ENCODE measurements at regions not wholly inside any gene's neighbourhood (a gene's known extent, or its start where the extent isn't known, plus 50 kb on each side); places are given as distances from the start of the nearest gene placed in this dataset.

DNA sequence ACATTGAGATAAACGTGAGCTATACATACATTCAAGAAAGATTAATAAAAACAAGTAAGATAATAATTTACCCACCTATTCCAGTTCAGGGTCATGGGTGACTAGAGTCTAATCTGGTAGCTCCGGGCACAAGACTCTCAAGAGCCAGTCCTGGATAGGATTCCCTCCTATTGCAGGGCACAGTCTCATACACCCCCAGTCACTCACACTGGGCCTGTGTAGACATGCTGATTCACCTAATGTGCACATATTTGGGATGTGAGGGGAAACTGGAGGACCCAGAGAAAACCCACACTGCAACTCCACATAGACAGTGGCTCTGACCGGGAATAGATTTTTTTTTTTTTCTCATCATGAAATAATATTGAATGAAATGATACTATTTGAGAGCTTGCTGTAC lies 81.5 kb upstream of the THUMPD2 start:
- DNase-seq (ENCODE audit: insufficient read length), result no peak
- no peak for TF ChIP-seq POLR2A (IDR thresholded peaks at IDR 0.05; ENCODE audit: low read depth, low read length)
- TF ChIP-seq TAF1 (IDR thresholded peaks at IDR 0.05; ENCODE audit: borderline replicate concordance, low read depth, low read length), result no peak
- TF ChIP-seq POLR2AphosphoS5 (IDR thresholded peaks at IDR 0.05; ENCODE audit: low read depth, low read length), result no peak
- no peak for FAIRE-seq

DNA sequence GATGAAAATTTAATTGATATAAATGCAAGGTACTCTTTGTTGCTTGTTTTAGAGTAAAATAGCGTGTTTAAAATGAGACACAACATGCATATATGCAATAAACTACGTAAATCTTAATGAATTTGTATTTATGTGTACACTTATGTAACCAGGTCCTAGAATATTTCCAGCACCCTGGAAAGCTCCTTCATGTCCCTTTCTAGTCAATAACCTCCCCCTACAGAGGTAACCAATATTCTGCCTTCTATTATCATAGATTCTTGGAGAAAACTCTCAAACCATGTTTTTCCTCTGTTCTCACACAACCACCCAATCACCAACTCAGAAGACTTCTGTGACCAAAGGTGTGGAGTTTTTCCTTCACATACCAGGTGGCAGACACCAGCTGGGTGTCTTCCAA lies 79.6 kb upstream of the THUMPD2 start:
- FAIRE-seq, result no peak
- DNase-seq (ENCODE audit: insufficient read length), result no peak
- TF ChIP-seq POLR2AphosphoS5 (IDR thresholded peaks at IDR 0.05; ENCODE audit: low read depth, low read length), result no peak
- TF ChIP-seq POLR2A (IDR thresholded peaks at IDR 0.05; ENCODE audit: low read depth, low read length), result no peak
- no peak for TF ChIP-seq TAF1 (IDR thresholded peaks at IDR 0.05; ENCODE audit: borderline replicate concordance, low read depth, low read length)

DNA sequence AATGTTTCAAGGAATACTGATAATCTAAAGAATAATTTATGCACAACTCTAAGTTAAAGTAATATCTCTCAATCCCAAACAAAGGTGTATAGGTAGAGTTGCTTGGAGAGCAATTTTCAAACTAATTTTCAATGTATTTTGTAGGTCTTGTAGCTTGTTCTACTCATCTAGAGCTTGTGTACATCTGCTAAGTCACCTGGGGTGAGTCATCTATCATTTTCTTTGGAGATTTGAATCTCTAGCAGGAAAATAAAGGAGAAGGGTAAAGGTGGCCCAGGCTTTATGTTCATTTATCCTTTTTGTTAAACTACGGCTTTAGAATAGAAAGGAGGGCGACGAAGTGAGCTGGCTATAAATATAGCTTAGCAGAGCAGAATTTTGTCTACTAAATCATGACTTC lies 76.8 kb upstream of the THUMPD2 start:
- FAIRE-seq (no peak), DNase-seq (ENCODE audit: insufficient read length) (no peak)
- TF ChIP-seq TAF1 (IDR thresholded peaks at IDR 0.05; ENCODE audit: borderline replicate concordance, low read depth, low read length) (no peak), POLR2AphosphoS5 (IDR thresholded peaks at IDR 0.05; ENCODE audit: low read depth, low read length) (no peak), POLR2A (IDR thresholded peaks at IDR 0.05; ENCODE audit: low read depth, low read length) (no peak)

DNA sequence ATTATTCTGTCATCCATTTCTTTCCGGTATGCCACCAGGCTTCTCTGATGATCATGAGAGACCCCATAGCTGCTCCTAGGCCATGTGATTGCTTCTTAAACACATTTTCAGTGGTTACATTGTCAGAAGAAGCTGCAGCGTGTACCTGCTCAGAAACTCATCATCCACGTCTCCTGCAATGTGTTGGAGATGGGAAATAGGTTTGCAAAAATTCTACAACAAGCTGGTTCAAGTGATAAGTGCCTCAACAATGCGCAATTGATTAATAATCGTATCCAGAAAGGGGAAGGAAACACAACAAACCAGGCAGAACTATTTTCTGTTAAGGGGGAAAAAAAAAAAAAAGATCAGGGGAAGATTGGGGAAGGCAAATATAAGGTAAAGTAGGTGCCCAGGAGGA lies 75.7 kb upstream of the THUMPD2 start:
- no peak for TF ChIP-seq TAF1 (IDR thresholded peaks at IDR 0.05; ENCODE audit: borderline replicate concordance, low read depth, low read length)
- TF ChIP-seq POLR2A (IDR thresholded peaks at IDR 0.05; ENCODE audit: low read depth, low read length), result no peak
- TF ChIP-seq POLR2AphosphoS5 (IDR thresholded peaks at IDR 0.05; ENCODE audit: low read depth, low read length), result no peak
- FAIRE-seq (no peak), DNase-seq (ENCODE audit: insufficient read length) (no peak)

DNA sequence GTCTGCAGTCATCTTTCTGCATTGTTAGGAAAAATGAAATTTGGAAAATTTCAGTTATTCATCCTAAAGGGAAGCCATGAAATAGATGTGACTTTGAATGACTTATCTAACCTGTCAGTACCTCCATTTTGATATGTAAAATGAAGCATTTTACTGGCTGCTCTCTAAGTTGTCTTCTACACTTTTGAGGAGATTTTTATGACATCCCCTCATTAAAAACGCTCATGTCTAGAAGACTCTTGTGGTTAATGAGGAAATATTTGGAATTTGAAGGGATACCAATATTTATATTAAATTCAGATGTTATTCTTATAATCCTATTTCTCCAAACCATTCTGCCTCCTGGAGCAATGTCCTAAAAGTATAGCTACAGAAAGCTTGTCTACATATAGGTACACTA lies 73.8 kb upstream of the THUMPD2 start:
- FAIRE-seq, result no peak
- TF ChIP-seq TAF1 (IDR thresholded peaks at IDR 0.05; ENCODE audit: borderline replicate concordance, low read depth, low read length) (no peak), POLR2AphosphoS5 (IDR thresholded peaks at IDR 0.05; ENCODE audit: low read depth, low read length) (no peak), POLR2A (IDR thresholded peaks at IDR 0.05; ENCODE audit: low read depth, low read length) (no peak)
- no peak for DNase-seq (ENCODE audit: insufficient read length)

DNA sequence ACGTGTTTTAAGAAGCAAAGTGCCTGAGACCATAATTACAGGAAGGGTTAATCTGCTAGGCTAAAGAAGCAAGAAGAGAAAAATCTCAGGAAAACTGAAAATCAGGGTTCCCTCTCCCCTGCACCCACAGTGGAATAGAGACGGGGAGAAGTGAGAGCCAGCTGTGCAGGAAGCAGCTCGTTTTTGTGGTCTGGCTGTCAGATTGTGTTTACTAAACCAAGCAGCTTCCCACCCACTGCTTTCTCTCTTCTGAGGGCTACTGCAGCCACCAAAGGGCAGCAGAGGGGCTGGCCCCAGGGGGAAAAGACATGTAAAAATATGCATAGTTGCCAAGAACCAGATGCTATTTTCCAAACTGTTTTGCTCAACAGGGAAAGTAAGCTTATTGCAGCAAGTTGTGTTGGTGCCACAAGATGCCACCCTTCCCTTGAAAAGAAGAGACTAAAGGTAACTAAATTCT lies 72.6 kb upstream of the THUMPD2 start:
- no peak for TF ChIP-seq POLR2A (IDR thresholded peaks at IDR 0.05; ENCODE audit: low read depth, low read length)
- TF ChIP-seq TAF1 (IDR thresholded peaks at IDR 0.05; ENCODE audit: borderline replicate concordance, low read depth, low read length), result no peak
- TF ChIP-seq POLR2AphosphoS5 (IDR thresholded peaks at IDR 0.05; ENCODE audit: low read depth, low read length), result no peak
- DNase-seq (ENCODE audit: insufficient read length) (no peak), FAIRE-seq (no peak)

DNA sequence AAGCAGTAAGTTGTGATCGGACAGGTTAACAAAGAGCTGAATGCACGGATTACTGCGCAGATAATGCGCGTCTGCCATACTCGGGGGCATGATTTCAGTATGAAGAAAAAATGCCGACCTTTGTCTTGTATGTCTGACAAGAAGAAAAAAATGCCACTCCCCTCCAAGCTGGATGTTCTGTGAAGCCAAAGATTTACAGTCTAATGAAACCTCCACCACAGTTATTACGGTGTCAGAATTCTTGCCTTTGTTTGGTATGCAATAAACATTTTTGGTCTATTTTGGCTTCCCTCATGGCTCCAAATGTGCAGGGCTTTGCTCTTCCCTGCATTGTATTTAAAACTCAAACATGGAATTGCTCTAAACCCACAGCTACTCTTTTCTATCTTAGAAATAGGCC lies 72.2 kb upstream of the THUMPD2 start:
- DNase-seq (ENCODE audit: insufficient read length), result no peak
- no peak for FAIRE-seq

DNA sequence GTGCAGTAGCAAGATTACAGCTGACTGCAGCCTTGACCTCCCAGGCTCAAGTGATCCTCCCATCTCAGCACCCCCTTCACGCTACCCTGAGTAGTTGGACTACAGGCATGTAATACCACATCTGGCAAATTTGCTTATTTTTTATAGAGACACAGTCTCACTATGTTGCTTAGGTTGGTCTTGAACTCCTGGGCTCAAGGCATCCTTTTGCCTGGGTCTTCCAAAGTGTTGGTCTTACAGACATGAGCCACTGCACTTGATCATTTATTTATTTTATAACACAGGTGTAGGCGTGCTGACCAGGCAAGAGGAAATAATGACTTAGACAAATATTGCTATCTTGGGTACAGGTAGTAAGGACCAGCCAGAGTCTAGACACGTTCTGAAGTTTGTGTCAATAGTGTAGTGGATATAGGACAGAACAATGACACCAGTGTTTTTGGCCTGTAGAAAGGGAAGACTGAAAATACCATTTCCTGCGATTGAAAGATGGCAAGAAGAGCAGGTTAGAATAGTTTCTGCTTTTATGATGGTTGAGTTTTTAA lies 71.0 kb upstream of the THUMPD2 start:
- no peak for FAIRE-seq

More for the DNA sequence above, 72.2 kb upstream of the THUMPD2 start:
- TF ChIP-seq POLR2AphosphoS5 (IDR thresholded peaks at IDR 0.05; ENCODE audit: low read depth, low read length) (no peak), TAF1 (IDR thresholded peaks at IDR 0.05; ENCODE audit: borderline replicate concordance, low read depth, low read length) (no peak), POLR2A (IDR thresholded peaks at IDR 0.05; ENCODE audit: low read depth, low read length) (no peak)

DNA sequence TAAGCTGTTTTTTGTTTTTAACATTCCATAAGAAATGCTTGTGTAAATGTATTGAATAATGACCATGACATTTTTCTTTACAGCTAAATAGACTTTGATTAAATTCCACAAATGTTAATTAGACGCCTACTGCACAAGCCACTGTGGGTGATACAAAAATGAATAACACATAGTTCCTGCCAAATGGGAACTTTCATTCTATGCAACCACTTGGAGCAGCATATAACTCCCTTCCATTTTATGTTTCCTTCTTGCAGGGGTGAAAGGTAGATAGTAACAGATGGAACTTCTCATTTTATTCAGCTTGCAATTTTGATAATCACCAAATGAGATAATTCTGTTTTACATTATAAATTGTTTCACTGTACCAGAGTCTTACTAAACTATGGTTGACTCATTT lies 70.0 kb upstream of the THUMPD2 start:
- no peak for TF ChIP-seq TAF1 (IDR thresholded peaks at IDR 0.05; ENCODE audit: borderline replicate concordance, low read depth, low read length)
- TF ChIP-seq POLR2A (IDR thresholded peaks at IDR 0.05; ENCODE audit: low read depth, low read length), result no peak
- TF ChIP-seq POLR2AphosphoS5 (IDR thresholded peaks at IDR 0.05; ENCODE audit: low read depth, low read length), result no peak
- DNase-seq (ENCODE audit: insufficient read length), result no peak
- no peak for FAIRE-seq

More for the DNA sequence above, 71.0 kb upstream of the THUMPD2 start:
- DNase-seq (ENCODE audit: insufficient read length), result no peak
- no peak for TF ChIP-seq POLR2AphosphoS5 (IDR thresholded peaks at IDR 0.05; ENCODE audit: low read depth, low read length)
- TF ChIP-seq POLR2A (IDR thresholded peaks at IDR 0.05; ENCODE audit: low read depth, low read length), result no peak
- TF ChIP-seq TAF1 (IDR thresholded peaks at IDR 0.05; ENCODE audit: borderline replicate concordance, low read depth, low read length), result no peak

DNA sequence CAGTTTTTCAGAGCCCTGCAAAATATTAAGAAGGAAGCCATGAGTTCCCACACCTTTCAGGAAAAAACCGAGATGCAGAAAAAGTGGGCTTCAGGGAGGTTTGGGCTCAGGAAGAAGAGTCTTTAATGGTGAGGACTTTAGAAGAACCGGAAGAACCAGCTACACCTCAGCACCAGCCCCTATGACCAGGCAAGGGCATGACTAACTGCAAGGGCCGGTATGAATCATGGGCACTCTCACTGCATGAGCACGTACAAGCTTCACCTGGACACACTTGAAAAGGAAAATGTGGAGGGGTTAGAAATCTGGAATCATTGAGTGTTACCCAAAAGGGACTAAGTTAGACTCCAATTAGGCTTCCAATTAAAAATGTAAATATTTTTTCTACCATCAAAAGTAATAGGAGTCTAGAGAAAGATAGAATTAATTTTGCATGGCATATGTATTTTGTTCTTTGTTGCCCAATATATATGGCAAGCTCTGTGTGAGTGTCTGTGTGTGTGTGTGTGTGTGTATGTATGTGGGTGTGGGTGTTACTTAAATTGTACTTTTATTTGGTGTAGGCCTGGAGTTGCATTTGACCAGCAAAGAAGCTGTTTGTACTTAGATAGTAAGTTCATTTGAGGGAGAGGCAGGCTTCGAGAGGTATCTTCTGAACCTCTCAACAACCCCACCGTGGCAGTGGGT lies 66.5 kb upstream of the THUMPD2 start:
- TF ChIP-seq TAF1 (IDR thresholded peaks at IDR 0.05; ENCODE audit: borderline replicate concordance, low read depth, low read length), result no peak
- no peak for TF ChIP-seq POLR2AphosphoS5 (IDR thresholded peaks at IDR 0.05; ENCODE audit: low read depth, low read length)
- no peak for TF ChIP-seq POLR2A (IDR thresholded peaks at IDR 0.05; ENCODE audit: low read depth, low read length)
- DNase-seq (ENCODE audit: insufficient read length) (no peak), FAIRE-seq (no peak)

DNA sequence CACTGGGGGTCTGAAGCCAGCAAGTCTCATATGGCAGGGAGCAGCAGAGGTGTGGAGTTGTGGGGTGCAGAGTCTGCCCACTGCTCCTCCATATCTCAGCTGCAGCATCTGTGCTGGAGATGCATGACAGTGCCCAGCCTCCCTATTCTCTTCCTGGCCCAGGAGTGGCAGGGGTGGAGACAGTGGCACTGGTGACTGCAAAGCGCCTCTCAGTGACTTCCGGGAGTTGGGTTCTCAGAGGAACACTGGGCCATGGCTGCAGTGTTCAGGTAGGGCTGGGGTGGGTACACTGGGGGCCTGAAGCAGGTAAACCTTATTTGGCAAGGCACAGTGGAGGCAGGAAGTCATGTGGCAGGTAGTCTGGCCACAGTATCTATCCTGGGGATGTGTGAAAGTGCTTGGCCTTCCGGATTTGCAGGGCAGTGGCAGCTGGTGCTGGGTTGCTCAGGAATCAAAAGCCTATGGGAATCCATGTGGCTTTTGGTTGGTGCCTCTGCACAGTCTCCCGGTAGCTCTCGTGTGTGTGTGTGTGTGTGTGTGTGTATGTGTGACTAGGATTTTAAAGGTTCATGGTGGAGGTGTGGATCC lies 60.3 kb upstream of the THUMPD2 start:
- no peak for DNase-seq (ENCODE audit: insufficient read length)
- no peak for FAIRE-seq
- no peak for TF ChIP-seq POLR2AphosphoS5 (IDR thresholded peaks at IDR 0.05; ENCODE audit: low read depth, low read length)
- no peak for TF ChIP-seq POLR2A (IDR thresholded peaks at IDR 0.05; ENCODE audit: low read depth, low read length)
- TF ChIP-seq TAF1 (IDR thresholded peaks at IDR 0.05; ENCODE audit: borderline replicate concordance, low read depth, low read length), result no peak

DNA sequence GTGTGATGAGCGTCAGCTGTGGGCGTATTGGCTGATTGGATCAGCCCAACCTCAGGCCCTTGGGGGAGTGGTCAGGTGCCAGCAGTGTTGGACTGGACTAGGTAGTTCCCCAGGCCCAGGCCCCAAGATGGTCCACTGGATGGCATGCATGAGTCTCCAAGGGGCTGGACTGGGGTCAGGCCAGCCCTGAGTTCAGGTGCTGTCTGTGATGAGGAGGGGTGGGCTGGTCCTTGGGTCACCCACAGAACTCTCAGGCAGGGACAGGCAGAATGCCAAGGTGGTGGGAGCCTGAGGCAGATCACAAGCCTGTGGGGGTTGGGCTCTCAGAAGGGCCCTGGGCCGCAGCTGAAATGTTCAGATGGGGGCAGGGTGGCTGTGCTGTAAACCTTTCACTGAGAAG lies 59.5 kb upstream of the THUMPD2 start:
- TF ChIP-seq TAF1 (IDR thresholded peaks at IDR 0.05; ENCODE audit: borderline replicate concordance, low read depth, low read length) (no peak), POLR2AphosphoS5 (IDR thresholded peaks at IDR 0.05; ENCODE audit: low read depth, low read length) (no peak), POLR2A (IDR thresholded peaks at IDR 0.05; ENCODE audit: low read depth, low read length) (no peak)
- FAIRE-seq, result no peak
- DNase-seq (ENCODE audit: insufficient read length), result no peak
